K562 (cell line): ENCODE measurements at regions not wholly inside any gene's neighbourhood (a gene's known extent, or its start where the extent isn't known, plus 50 kb on each side); places are given as distances from the start of the nearest gene placed in this dataset.

Experiments
- MGA ChIP-seq: fragments of 450-650 bp; IDR thresholded peaks from 2 replicates; pipeline ENCODE4 v1.6.1; 2016; ENCODE audit warnings: mild to moderate bottlenecking, moderate library complexity
- SMARCC2 ChIP-seq: fragments of 450-650 bp; IDR thresholded peaks from 2 replicates; pipeline ENCODE4 v1.6.1; 2017; ENCODE audit warnings: antibody characterized with exemption, moderate library complexity, mild to moderate bottlenecking, low read depth
- TBP ChIP-seq: optimal IDR thresholded peaks from 2 replicates; pipeline ENCODE3; 2011; ENCODE audit warnings: low read depth, low read length, improper control_type of control experiment
- ZBTB49 ChIP-seq: sonication (generic); formaldehyde crosslinking; IDR thresholded peaks from 2 replicates; pipeline ENCODE4 v1.8.0; 2022; ENCODE audit warnings: missing genetic modification reagents, mild to moderate bottlenecking, borderline replicate concordance
- ZNF311 ChIP-seq: fragments of 250-450 bp; sonication (Bioruptor Pico); IDR thresholded peaks from 2 replicates; pipeline ENCODE4 v1.4.0; 2020; ENCODE audit warnings: mild to moderate bottlenecking, moderate library complexity
- TF ChIP-seq, protein P1 (sequence below): sonication (generic); formaldehyde crosslinking; IDR thresholded peaks from 2 replicates; pipeline ENCODE4 v1.8.1; 2022; ENCODE audit warnings: missing genetic modification reagents

DNA sequence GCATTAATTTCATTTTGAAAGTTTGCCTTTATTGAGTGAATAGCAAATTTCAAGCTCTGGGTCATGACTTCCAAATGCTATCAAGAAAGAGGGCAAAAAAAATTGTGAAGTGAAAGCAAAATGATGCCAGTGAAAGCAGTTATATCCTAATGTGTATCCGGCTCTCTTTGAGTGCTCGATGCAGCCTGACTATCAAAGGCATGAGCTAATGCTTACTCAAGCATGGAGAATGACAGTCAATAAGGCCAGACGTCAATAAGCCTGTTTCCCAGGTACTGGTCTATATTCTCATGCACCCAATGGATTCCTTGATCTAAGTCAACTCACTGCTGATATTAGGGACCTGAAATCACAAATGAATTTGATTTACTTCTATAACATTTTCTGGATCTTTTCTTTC lies 435.5 kb downstream of the CAAP1 start (continued):
- TF ChIP-seq MGA (no peak), SMARCC2 (no peak), TBP (no peak), ZBTB49 (CRISPR knock-in tag) (no peak), ZNF311 (CRISPR knock-in tag) (no peak)
- TF ChIP-seq, protein P1, sequence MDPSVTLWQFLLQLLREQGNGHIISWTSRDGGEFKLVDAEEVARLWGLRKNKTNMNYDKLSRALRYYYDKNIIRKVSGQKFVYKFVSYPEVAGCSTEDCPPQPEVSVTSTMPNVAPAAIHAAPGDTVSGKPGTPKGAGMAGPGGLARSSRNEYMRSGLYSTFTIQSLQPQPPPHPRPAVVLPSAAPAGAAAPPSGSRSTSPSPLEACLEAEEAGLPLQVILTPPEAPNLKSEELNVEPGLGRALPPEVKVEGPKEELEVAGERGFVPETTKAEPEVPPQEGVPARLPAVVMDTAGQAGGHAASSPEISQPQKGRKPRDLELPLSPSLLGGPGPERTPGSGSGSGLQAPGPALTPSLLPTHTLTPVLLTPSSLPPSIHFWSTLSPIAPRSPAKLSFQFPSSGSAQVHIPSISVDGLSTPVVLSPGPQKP (CRISPR knock-in tag) = no peak
